ENCODE measurements at regions not wholly inside any gene's neighbourhood (a gene's known extent, or its start where the extent isn't known, plus 50 kb on each side); places are given as distances from the start of the nearest gene placed in this dataset.

DNA sequence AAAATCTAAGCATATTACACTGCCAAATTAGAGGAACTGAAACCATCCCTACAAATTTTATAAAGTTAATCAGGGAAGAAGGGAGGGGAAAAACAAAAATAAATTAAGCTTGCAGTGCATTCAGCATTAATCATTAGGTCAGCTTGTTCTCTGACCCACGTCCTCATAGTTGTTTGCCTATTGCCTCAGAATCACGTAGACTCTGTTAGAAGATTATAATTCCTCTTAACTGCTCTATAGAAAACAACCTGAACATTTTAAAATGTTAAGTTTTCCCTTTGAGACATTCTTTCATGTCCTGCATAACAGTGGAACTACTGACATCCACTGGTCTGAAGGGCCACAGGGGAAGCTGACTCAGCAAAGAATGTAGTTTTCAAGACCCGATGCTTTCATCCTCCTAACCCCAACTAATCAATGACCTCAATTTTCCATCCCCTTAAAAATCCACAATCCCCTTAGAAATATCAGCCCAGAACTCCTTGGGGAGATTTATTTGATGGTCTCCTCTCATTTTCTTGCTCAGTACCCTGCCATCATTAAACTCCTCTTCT is 112.4 kb downstream of the FBXO4 start:
- no TSS peak for BruUV-seq (replicated peaks)
- H3K79me2 ChIP-seq (ENCODE audit: control insufficient read depth, insufficient read depth, low read length): no peaks in the 10 kb centered on the region
- no peaks in the 10 kb centered on the region for H3K9me3 ChIP-seq (replicated peaks; ENCODE audit: control insufficient read depth, insufficient read depth, low read length)
- DNase-seq (ENCODE audit: low read depth, low spot score): no peak
- ChIA-PET POLR2A (no interaction called here), CTCF (interaction anchor here (1.0 to 2.2 kb wide), 5 partner anchors 9 to 181 kb away, joined by 3 to 12 read pairs (median 3); no protein-coding TSS in a partner anchor)
- no peaks in the 10 kb centered on the region for H3K36me3 ChIP-seq (ENCODE audit: control insufficient read depth in 2 of 2, extremely low read depth in 1 of 2, insufficient read depth in 2 of 2, low read length in 2 of 2)
- no peak overlapping the region for H3K4me2 ChIP-seq (ENCODE audit: insufficient read depth, low read length)
- H2AFZ ChIP-seq (ENCODE audit: low read depth, low read length): no peak overlapping the region
- no peaks in the 10 kb centered on the region for H3K9me1 ChIP-seq (replicated peaks; ENCODE audit: control insufficient read depth, extremely low read depth, insufficient read depth, low read length)
- no peaks in the 10 kb centered on the region for H3K4me1 ChIP-seq (ENCODE audit: control insufficient read depth, extremely low read depth, insufficient read depth, low read length)
- intact Hi-C loops (cut with micrococcal nuclease): no loop called here
- no peaks in the 10 kb centered on the region for H4K20me1 ChIP-seq (replicated peaks; ENCODE audit: control insufficient read depth, extremely low read depth, insufficient read depth, low read length)
- H3K9ac ChIP-seq (replicated peaks; ENCODE audit: extremely low read depth, insufficient read depth, low read length): no peak overlapping the region
- no peaks in the 10 kb centered on the region for H3K27me3 ChIP-seq (ENCODE audit: control insufficient read depth in 2 of 2, insufficient read depth in 2 of 2, low read length in 2 of 2)
- dilution Hi-C loops (cut with MboI; ENCODE audit: extremely low pct_ligation_motif_present, low sequenced_read_pairs): no loop called here
- H3K4me3 ChIP-seq (replicated peaks in 1 of 3; ENCODE audit: insufficient read depth in 1 of 3, low read depth in 1 of 3, low read length in 3 of 3): no peak overlapping the region
- no peak overlapping the region for H3K27ac ChIP-seq (ENCODE audit: insufficient read depth, low read depth, low read length)
- TF ChIP-seq EZH2 (IDR thresholded peaks at IDR 0.05; ENCODE audit: borderline replicate concordance, low read depth, low read length, severe bottlenecking): no peak
- TF ChIP-seq, protein P1, sequence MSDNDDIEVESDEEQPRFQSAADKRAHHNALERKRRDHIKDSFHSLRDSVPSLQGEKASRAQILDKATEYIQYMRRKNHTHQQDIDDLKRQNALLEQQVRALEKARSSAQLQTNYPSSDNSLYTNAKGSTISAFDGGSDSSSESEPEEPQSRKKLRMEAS (IDR thresholded peaks at IDR 0.05; ENCODE audit: insufficient read depth, insufficient read length): no peak
- TF ChIP-seq, protein P2, sequence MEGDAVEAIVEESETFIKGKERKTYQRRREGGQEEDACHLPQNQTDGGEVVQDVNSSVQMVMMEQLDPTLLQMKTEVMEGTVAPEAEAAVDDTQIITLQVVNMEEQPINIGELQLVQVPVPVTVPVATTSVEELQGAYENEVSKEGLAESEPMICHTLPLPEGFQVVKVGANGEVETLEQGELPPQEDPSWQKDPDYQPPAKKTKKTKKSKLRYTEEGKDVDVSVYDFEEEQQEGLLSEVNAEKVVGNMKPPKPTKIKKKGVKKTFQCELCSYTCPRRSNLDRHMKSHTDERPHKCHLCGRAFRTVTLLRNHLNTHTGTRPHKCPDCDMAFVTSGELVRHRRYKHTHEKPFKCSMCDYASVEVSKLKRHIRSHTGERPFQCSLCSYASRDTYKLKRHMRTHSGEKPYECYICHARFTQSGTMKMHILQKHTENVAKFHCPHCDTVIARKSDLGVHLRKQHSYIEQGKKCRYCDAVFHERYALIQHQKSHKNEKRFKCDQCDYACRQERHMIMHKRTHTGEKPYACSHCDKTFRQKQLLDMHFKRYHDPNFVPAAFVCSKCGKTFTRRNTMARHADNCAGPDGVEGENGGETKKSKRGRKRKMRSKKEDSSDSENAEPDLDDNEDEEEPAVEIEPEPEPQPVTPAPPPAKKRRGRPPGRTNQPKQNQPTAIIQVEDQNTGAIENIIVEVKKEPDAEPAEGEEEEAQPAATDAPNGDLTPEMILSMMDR (IDR thresholded peaks at IDR 0.05; ENCODE audit: extremely low read depth in 1 of 2, insufficient read depth in 1 of 2, low read depth in 1 of 2, low read length in 2 of 2): no peak
- TF ChIP-seq POLR2AphosphoS5 (IDR thresholded peaks at IDR 0.05; ENCODE audit: insufficient read depth, low read depth, low read length): no peak
- TF ChIP-seq MYC (IDR thresholded peaks at IDR 0.05; ENCODE audit: low read depth, low read length): no peak
- TF ChIP-seq FOS (IDR thresholded peaks at IDR 0.05; ENCODE audit: borderline replicate concordance, insufficient read depth, low read length): no peak
- TF ChIP-seq JUN (IDR thresholded peaks at IDR 0.05; ENCODE audit: borderline replicate concordance, insufficient read depth, insufficient read length, low read depth): no peak
- no peak for TF ChIP-seq GATA2 (IDR thresholded peaks at IDR 0.05; ENCODE audit: insufficient read depth, insufficient read length, low read depth, low read length)
- no peak for TF ChIP-seq POLR2A (IDR thresholded peaks at IDR 0.05; ENCODE audit: low read depth, low read length)
- no peak for FAIRE-seq

All from endothelial cell of umbilical vein (primary cell).